Fibroblast of lung (primary cell): ENCODE measurements at regions not wholly inside any gene's neighbourhood (a gene's known extent, or its start where the extent isn't known, plus 50 kb on each side); places are given as distances from the start of the nearest gene placed in this dataset.

Experiments used
- EZH2 ChIP-seq: IDR thresholded peaks from 2 replicates; pipeline ENCODE4 v1.5.1; 2012; ENCODE audit warnings: low read length, control low read depth, mild to moderate bottlenecking; ENCODE audit errors: missing control alignments
- TF ChIP-seq, protein P1 (sequence below), 2 donors: IDR thresholded peaks in 1 of 2; conservative IDR thresholded peaks in 1 of 2; 1 replicate in 1 of 2; 2 replicates in 1 of 2; pipeline ENCODE4 v1.5.1; 2011 to 2012; ENCODE audit warnings: low read length in 2 of 2, control low read depth in 1 of 2, inconsistent platforms in 1 of 2, low read depth in 1 of 2, mild to moderate bottlenecking in 1 of 2

DNA sequence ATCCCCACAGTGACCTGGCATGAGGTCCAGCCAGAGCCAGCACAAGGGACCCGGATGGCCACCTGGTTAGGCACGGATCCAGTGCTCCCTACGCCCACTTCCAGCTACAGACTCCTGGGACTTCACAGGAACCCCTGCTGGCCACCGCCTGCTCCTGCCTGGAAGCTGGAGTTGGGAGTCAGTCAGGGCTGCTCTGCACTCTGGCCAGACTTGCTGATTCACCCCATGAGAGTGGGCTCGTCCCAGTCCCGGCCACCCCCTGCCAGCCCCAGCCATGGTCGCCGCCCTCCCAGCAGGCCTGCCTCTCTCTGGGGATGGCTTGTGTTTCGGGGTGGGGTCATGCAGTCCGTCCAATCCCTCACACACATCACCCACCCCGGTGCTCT is 125.8 kb downstream of the DLL1 start:
- TF ChIP-seq, protein P1, sequence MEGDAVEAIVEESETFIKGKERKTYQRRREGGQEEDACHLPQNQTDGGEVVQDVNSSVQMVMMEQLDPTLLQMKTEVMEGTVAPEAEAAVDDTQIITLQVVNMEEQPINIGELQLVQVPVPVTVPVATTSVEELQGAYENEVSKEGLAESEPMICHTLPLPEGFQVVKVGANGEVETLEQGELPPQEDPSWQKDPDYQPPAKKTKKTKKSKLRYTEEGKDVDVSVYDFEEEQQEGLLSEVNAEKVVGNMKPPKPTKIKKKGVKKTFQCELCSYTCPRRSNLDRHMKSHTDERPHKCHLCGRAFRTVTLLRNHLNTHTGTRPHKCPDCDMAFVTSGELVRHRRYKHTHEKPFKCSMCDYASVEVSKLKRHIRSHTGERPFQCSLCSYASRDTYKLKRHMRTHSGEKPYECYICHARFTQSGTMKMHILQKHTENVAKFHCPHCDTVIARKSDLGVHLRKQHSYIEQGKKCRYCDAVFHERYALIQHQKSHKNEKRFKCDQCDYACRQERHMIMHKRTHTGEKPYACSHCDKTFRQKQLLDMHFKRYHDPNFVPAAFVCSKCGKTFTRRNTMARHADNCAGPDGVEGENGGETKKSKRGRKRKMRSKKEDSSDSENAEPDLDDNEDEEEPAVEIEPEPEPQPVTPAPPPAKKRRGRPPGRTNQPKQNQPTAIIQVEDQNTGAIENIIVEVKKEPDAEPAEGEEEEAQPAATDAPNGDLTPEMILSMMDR (conservative IDR thresholded peaks at IDR 0.05 in 1 of 2, IDR thresholded peaks at IDR 0.05 in 1 of 2; ENCODE audit: low read depth in 1 of 2, low read length in 2 of 2), result no peak
- no peak for TF ChIP-seq EZH2
